Thyroid gland (tissue), 4 donors: ENCODE measurements at regions not wholly inside any gene's neighbourhood (a gene's known extent, or its start where the extent isn't known, plus 50 kb on each side); places are given as distances from the start of the nearest gene placed in this dataset.

ENCODE experiments used
- DNase-seq, 2 donors: peaks; one replicate each; pipeline ENCODE4 v3.0.0-alpha.2; 2019
- H3K27ac ChIP-seq, 3 donors: fragments of 200-600 bp; sonication (generic); 1 replicate in 2 of 3; 2 replicates in 1 of 3; pipeline ENCODE4 v1.5.1; 2016 to 2019; ENCODE audit warnings: mild to moderate bottlenecking in 1 of 3, moderate library complexity in 1 of 3
- H3K27me3 ChIP-seq: fragments of 200-600 bp; sonication (generic); one replicate; pipeline ENCODE4 v1.5.1; 2019
- H3K36me3 ChIP-seq, 2 donors: fragments of 200-600 bp; sonication (generic); one replicate each; pipeline ENCODE4 v1.5.1; 2016 to 2019
- H3K4me1 ChIP-seq, 2 donors: fragments of 200-600 bp; sonication (generic); one replicate each; pipeline ENCODE4 v1.5.1; 2017 to 2019
- H3K4me3 ChIP-seq, 3 donors: fragments of 200-600 bp; sonication (generic); replicated peaks in 1 of 3; 1 replicate in 2 of 3; 2 replicates in 1 of 3; pipeline ENCODE4 v1.5.1; 2016; ENCODE audit warnings: mild to moderate bottlenecking in 1 of 3
- H3K9me3 ChIP-seq: fragments of 200-600 bp; sonication (generic); one replicate; pipeline ENCODE4 v1.5.1; 2017
- POLR2A ChIP-seq, 2 donors: fragments of 450-650 bp; IDR thresholded peaks; one replicate each; pipeline ENCODE4 v1.6.1; 2017; ENCODE audit warnings: antibody characterized with exemption in 2 of 2, mild to moderate bottlenecking in 2 of 2, moderate library complexity in 1 of 2
- WGBS, 2 donors: methylation state at CpG; one replicate each; pipeline ENCODE4 v1.1.5; 2017; 5-methylcytosine and 5-hydroxymethylcytosine counted together
- intact Hi-C: fragments of 100-400 bp; cut with DNase I; formaldehyde crosslinking; loops from one replicate; pipeline ENCODE4 v1.15.1; 2023
- TF ChIP-seq, protein P1 (sequence below), 6 experiments: fragments of 200-600 bp in 3 of 6; fragments of 450-650 bp in 3 of 6; sonication (generic) in 3 of 6; IDR thresholded peaks; one replicate each; pipeline ENCODE4 v1.5.1; 2016 to 2019; ENCODE audit warnings: antibody characterized with exemption in 6 of 6, mild to moderate bottlenecking in 2 of 6, inconsistent platforms in 1 of 6, moderate library complexity in 1 of 6

DNA sequence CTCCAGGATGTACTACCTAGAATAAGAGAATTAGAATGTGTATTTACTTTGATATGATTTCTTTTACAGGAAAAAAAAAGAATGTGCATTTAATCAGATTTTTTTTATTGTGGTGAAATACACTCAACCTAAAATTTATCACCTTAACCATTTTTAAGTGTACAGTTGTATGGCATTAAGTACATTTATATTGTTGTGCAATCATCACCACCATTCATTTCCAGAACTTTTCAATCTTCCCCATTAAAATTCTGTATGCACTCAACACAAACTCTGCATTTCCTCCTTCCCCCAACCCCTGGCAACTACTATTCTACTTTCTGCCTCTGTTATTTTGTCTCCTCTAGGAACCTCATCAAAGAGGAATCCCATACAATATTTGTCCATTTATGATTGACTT lies 66.0 kb upstream of the APC start:
- DNase-seq = no peak
- no peak overlapping the region for H3K27ac ChIP-seq
- no peaks in the 10 kb centered on the region for H3K36me3 ChIP-seq
- H3K4me3 ChIP-seq = no peak overlapping the region
- H3K4me1 ChIP-seq = no peaks in the 10 kb centered on the region
- TF ChIP-seq, protein P1, sequence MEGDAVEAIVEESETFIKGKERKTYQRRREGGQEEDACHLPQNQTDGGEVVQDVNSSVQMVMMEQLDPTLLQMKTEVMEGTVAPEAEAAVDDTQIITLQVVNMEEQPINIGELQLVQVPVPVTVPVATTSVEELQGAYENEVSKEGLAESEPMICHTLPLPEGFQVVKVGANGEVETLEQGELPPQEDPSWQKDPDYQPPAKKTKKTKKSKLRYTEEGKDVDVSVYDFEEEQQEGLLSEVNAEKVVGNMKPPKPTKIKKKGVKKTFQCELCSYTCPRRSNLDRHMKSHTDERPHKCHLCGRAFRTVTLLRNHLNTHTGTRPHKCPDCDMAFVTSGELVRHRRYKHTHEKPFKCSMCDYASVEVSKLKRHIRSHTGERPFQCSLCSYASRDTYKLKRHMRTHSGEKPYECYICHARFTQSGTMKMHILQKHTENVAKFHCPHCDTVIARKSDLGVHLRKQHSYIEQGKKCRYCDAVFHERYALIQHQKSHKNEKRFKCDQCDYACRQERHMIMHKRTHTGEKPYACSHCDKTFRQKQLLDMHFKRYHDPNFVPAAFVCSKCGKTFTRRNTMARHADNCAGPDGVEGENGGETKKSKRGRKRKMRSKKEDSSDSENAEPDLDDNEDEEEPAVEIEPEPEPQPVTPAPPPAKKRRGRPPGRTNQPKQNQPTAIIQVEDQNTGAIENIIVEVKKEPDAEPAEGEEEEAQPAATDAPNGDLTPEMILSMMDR (IDR thresholded peaks at IDR 0.05) = no peak
- no peak for TF ChIP-seq POLR2A (IDR thresholded peaks at IDR 0.05)
- no peaks in the 10 kb centered on the region for H3K9me3 ChIP-seq
- intact Hi-C loops = no loop called here
- no peaks in the 10 kb centered on the region for H3K27me3 ChIP-seq

DNA sequence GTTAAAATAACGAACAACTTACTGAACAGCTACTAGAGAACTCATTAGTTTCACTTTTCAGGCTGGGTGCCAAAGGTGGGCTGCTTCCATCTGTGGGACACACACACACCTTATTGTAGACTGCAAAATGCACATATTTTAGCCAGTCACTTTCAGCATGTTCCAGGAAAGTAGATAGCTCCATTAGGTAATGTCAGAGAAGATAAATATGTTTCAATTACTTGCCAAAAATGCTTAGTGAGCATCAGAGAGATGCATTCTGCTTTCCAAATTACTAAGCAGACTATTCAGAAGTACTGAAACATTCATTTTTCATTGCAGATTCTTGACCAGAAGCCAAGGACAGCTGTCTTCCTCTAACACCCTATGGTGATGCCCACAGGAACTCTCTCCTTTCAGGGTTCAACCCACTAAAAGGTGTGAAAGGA lies 56.2 kb upstream of the APC start:
- Histone ChIP-seq H3K27me3 (no peaks in the 10 kb centered on the region), H3K9me3 (no peaks in the 10 kb centered on the region)
- intact Hi-C loops = no loop called here

DNA sequence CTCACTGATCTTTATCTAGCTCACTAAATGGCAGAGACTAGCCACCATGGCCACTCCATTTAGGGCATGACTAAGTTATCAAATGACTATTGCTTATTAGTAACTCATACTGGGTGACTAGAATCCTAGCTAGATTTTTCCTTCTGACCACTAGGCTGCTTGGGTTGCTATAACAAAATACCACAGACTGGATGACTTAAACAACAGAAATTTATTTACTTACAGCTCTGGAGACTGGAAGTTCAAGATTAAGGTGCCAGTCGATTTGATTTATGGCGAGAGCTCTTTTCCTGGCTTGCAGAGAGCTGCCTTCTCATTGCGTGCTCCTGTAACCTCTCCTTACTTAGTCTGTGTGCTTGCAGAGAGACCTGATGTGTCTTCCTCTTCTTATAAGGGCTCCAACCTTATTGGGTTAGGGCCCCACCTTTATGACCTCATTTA lies 55.0 kb upstream of the APC start:
- TF ChIP-seq, protein P1 (IDR thresholded peaks at IDR 0.05) = no peak
- no peak for TF ChIP-seq POLR2A (IDR thresholded peaks at IDR 0.05)
- no peaks in the 10 kb centered on the region for H3K36me3 ChIP-seq
- H3K27me3 ChIP-seq = no peaks in the 10 kb centered on the region
- intact Hi-C loops = no loop called here
- WGBS, 2 donors = 92 to 93% methylated on average over 3 of the region's 3 CpGs
- no peaks in the 10 kb centered on the region for H3K9me3 ChIP-seq
- no peak overlapping the region for H3K27ac ChIP-seq
- H3K4me3 ChIP-seq = no peak overlapping the region
- H3K4me1 ChIP-seq = no peaks in the 10 kb centered on the region
- DNase-seq = no peak

More for the DNA sequence above, 56.2 kb upstream of the APC start:
- WGBS, 2 donors = 66 to 69% methylated on average over 1 of the region's 1 CpG
- Histone ChIP-seq H3K4me1 (no peaks in the 10 kb centered on the region), H3K27ac (no peak overlapping the region), H3K4me3 (no peak overlapping the region), H3K36me3 (no peaks in the 10 kb centered on the region)
- no peak for DNase-seq
- TF ChIP-seq, protein P1 (IDR thresholded peaks at IDR 0.05) = no peak
- TF ChIP-seq POLR2A (IDR thresholded peaks at IDR 0.05) = no peak

DNA sequence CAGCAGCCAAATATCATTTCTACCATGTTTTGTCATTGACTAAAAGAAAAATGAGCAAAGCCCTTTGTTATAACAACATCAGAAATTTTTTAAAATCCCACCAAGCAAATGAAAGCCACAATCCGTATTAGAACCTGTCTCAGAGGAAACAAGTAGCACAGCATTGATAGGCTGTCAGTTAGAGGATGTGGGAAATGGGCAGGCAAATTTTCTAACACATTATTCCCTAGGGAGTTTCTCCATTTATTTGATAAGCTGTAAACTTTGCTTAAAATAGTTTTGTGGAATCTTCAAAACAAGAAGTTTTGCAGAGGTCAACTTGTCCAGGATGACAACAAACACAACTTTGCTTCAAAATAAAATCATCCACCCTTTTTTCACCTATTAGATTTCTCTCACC lies 53.6 kb upstream of the APC start:
- DNase-seq = no peak
- Histone ChIP-seq H3K27ac (no peak overlapping the region), H3K9me3 (no peaks in the 10 kb centered on the region), H3K27me3 (no peaks in the 10 kb centered on the region), H3K4me3 (no peak overlapping the region), H3K36me3 (no peaks in the 10 kb centered on the region), H3K4me1 (no peaks in the 10 kb centered on the region)
- no peak for TF ChIP-seq POLR2A (IDR thresholded peaks at IDR 0.05)
- TF ChIP-seq, protein P1 (IDR thresholded peaks at IDR 0.05) = no peak
- intact Hi-C loops = no loop called here
- WGBS, 2 donors = 63 to 65% methylated on average over 1 of the region's 1 CpG

DNA sequence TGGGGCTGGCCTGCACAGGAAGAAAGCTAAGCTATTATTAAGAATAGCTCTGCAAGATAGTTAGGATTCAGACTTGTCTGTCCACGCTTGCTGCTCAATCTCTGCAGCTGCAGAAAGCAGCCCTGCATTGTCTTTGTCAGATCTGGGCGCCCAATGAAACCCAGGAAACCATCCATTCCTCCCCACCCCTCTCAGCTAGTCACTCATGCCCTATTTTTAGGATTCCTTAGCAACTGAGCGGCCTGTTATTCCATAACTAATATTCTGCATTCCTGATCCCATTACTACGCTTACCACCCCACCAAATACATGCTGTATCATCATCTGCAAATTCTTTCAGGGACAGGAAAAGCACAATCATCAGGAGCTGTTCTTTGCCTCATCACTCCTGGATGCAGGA lies 52.9 kb upstream of the APC start:
- no peak for TF ChIP-seq POLR2A (IDR thresholded peaks at IDR 0.05)
- TF ChIP-seq, protein P1 (IDR thresholded peaks at IDR 0.05) = no peak
- no peaks in the 10 kb centered on the region for H3K9me3 ChIP-seq
- DNase-seq = no peak
- H3K4me1 ChIP-seq = no peaks in the 10 kb centered on the region
- H3K27ac ChIP-seq = no peak overlapping the region
- intact Hi-C loops = no loop called here
- H3K36me3 ChIP-seq = no peaks in the 10 kb centered on the region
- H3K27me3 ChIP-seq = no peaks in the 10 kb centered on the region
- WGBS, 2 donors = 81 to 84% methylated on average over 4 of the region's 4 CpGs
- H3K4me3 ChIP-seq = no peak overlapping the region
